ENCODE measurements at regions not wholly inside any gene's neighbourhood (a gene's known extent, or its start where the extent isn't known, plus 50 kb on each side); places are given as distances from the start of the nearest gene placed in this dataset.

GRCh38 chr3:115537669-115538068 lies 85.6 kb upstream of the GAP43 start:
- TF ChIP-seq CTCF (IDR thresholded peaks at IDR 0.05) (no peak), EP300 (IDR thresholded peaks at IDR 0.05) (no peak), POLR2A (IDR thresholded peaks at IDR 0.05) (no peak), POLR2AphosphoS5 (IDR thresholded peaks at IDR 0.05) (no peak)

Data from stomach (tissue), 4 donors.